BJ (cell line): ENCODE measurements at regions not wholly inside any gene's neighbourhood (a gene's known extent, or its start where the extent isn't known, plus 50 kb on each side); places are given as distances from the start of the nearest gene placed in this dataset.

Experiments
- CTCF ChIA-PET: fragments of 350-600 bp; formaldehyde crosslinking; extraction: SDS; loops from one replicate; lab custom pipeline; 2021; ENCODE audit warnings: antibody characterized with exemption, inconsistent platforms; lab: Yijun Ruan, JAX
- POLR2A ChIA-PET: fragments of 300-600 bp; sonication (Branson Sonifier 250); formaldehyde crosslinking; extraction: SDS; loops from one replicate; lab custom pipeline; 2021; ENCODE audit warnings: antibody characterized with exemption; lab: Charles Lee
- DNase-seq: peaks from one replicate; pipeline ENCODE4 v3.0.0-alpha.2; 2011; ENCODE audit warnings: low read depth
- H3K27me3 ChIP-seq: 2 replicates; pipeline ENCODE4 v1.6.0; 2011; ENCODE audit warnings: low read length; ENCODE audit not compliant: control insufficient read depth, insufficient read depth
- H3K36me3 ChIP-seq: 2 replicates; pipeline ENCODE4 v1.5.1; 2011; ENCODE audit warnings: low read length; ENCODE audit not compliant: control insufficient read depth, insufficient read depth
- H3K4me3 ChIP-seq: 2 replicates; pipeline ENCODE4 v1.5.1; 2011; ENCODE audit warnings: low read depth, mild to moderate bottlenecking, control low read depth, low read length
- CTCF ChIP-seq: IDR thresholded peaks from 2 replicates; pipeline ENCODE4 v1.5.1; 2011; ENCODE audit warnings: low read depth, mild to moderate bottlenecking, control low read depth, inconsistent platforms, low read length, moderate library complexity; ENCODE audit not compliant: insufficient read depth

- TF ChIP-seq CTCF, result no peak
- no peak overlapping the region for H3K4me3 ChIP-seq
- peaks cover 20% of the 10 kb centered on the region for H3K27me3 ChIP-seq
- no peaks in the 10 kb centered on the region for H3K36me3 ChIP-seq
- ChIA-PET POLR2A (no interaction called here), CTCF (interaction anchor here (1.1 to 2.1 kb wide), 3 partner anchors 9 to 12 kb away, joined by 3 to 8 read pairs (median 3); no protein-coding TSS in a partner anchor)
- DNase-seq, result no peak
Measured at GRCh38 chr22:19619144-19620009, 94.9 kb upstream of the SEPTIN5 start.

- CTCF ChIA-PET, result interaction anchor here (1.0 kb wide), 1 partner anchor 9 kb away, joined by 4 read pairs; no protein-coding TSS in a partner anchor
- no peak for TF ChIP-seq CTCF
- Histone ChIP-seq H3K36me3 (no peaks in the 10 kb centered on the region), H3K27me3 (peaks cover 16% of the 10 kb centered on the region), H3K4me3 (no peak overlapping the region)
- POLR2A ChIA-PET, result no interaction called here
- DNase-seq, result no peak
Measured at GRCh38 chr22:19620742-19621371, 93.4 kb upstream of the SEPTIN5 start.

GRCh38 chr22:19621373-19622060, 92.8 kb upstream of the SEPTIN5 start:
- POLR2A ChIA-PET, result no interaction called here
- DNase-seq, result no peak
- Histone ChIP-seq H3K4me3 (no peak overlapping the region), H3K27me3 (peaks cover 19% of the 10 kb centered on the region), H3K36me3 (no peaks in the 10 kb centered on the region)
- TF ChIP-seq CTCF, result no peak
- CTCF ChIA-PET, result interaction anchor here (0.7 to 1.0 kb wide), 2 partner anchors 8 to 12 kb away, joined by 3 to 4 read pairs; no protein-coding TSS in a partner anchor

- Histone ChIP-seq H3K27me3 (peaks cover 19% of the 10 kb centered on the region), H3K4me3 (no peak overlapping the region), H3K36me3 (no peaks in the 10 kb centered on the region)
- ChIA-PET POLR2A (no interaction called here), CTCF (interaction anchor here (0.7 kb wide), 1 partner anchor 13 kb away, joined by 3 read pairs; no protein-coding TSS in a partner anchor)
- no peak for TF ChIP-seq CTCF
- DNase-seq, result no peak
Measured at GRCh38 chr22:19622061-19622441, 92.3 kb upstream of the SEPTIN5 start.
